ENCODE measurements at regions not wholly inside any gene's neighbourhood (a gene's known extent, or its start where the extent isn't known, plus 50 kb on each side); places are given as distances from the start of the nearest gene placed in this dataset.

DNA sequence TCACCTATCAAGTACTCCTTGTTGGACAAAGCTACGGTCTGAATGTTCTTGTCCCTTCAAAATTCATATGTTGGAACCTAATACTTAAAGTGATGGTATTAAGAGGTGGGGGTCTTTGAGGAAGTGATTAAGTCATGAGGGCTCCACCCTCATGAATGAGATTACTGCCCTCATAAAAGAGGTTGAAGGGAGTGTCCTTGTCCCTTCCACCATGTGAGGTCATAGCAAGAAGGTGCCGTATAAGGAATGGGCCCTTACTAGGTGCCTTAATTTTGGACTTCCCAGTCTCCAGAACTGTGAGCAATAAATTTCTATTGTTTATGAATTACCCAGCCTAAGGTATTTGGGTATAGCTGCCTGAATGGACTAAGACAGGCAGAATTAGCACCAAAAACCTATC is 191.1 kb upstream of the NUDT4 start:
- Histone ChIP-seq H3K4me2 (ENCODE audit: low read depth, low read length) (no peak overlapping the region), H3K14ac (replicated peaks; ENCODE audit: low read depth, low read length) (no peak overlapping the region), H4K8ac (ENCODE audit: low read depth in 2 of 2, low read length in 2 of 2) (no peak overlapping the region), H3K56ac (ENCODE audit: extremely low read depth, insufficient read depth, low read length) (no peak overlapping the region), H3K9me3 (ENCODE audit: control insufficient read depth, insufficient read depth, low read length) (no peaks in the 10 kb centered on the region), H3K4me1 (ENCODE audit: control insufficient read depth, insufficient read depth, low read length) (peaks cover 13% of the 10 kb centered on the region), H2AK5ac (ENCODE audit: low read depth, low read length) (no peak overlapping the region), H3K18ac (ENCODE audit: low read depth, low read length) (no peak overlapping the region), H4K5ac (ENCODE audit: low read depth, low read length) (no peak overlapping the region), H3K79me1 (ENCODE audit: low read depth in 1 of 2, low read length in 2 of 2) (no peaks in the 10 kb centered on the region), H3K27me3 (ENCODE audit: control insufficient read depth, insufficient read depth, low read length) (no peaks in the 10 kb centered on the region), H2BK120ac (ENCODE audit: low read depth, low read length) (no peak overlapping the region), H3K36me3 (ENCODE audit: control insufficient read depth, insufficient read depth, low read length) (no peaks in the 10 kb centered on the region), H3K4me3 (ENCODE audit: insufficient read depth, low read depth, low read length) (no peak overlapping the region), H3K9ac (ENCODE audit: low read depth, low read length) (no peak overlapping the region), H2AK9ac (replicated peaks; ENCODE audit: low read depth, low read length, poor library complexity) (no peak overlapping the region), H2BK5ac (ENCODE audit: low read depth, low read length, poor library complexity, severe bottlenecking) (no peak overlapping the region), H2BK15ac (ENCODE audit: low read depth, low read length) (no peak overlapping the region), H3K27ac (ENCODE audit: insufficient read depth, low read length) (no peak overlapping the region), H3K9me1 (ENCODE audit: insufficient read depth, low read length) (peaks cover 2% of the 10 kb centered on the region; the same call in 1 of the 2 replicates), H3K23ac (ENCODE audit: low read depth, low read length) (no peak overlapping the region), H4K91ac (ENCODE audit: insufficient read depth, low read depth, low read length) (no peak overlapping the region), H2BK20ac (ENCODE audit: low read depth, low read length) (no peak overlapping the region), H3K4ac (ENCODE audit: low read depth, low read length) (no peak overlapping the region), H4K20me1 (ENCODE audit: insufficient read depth, low read length) (no peaks in the 10 kb centered on the region), H2AFZ (replicated peaks; ENCODE audit: low read length, poor library complexity) (no peak overlapping the region)
- ChIA-PET CTCF (interaction anchor here (0.6 kb wide), 1 partner anchor 23 kb away, joined by 4 read pairs; no protein-coding TSS in a partner anchor), POLR2A (ENCODE audit: unreplicated experiment) (no interaction called here)
- in situ Hi-C loops (cut with MboI; ENCODE audit: low sequenced_read_pairs) = no loop called here
- TF ChIP-seq, protein P1, sequence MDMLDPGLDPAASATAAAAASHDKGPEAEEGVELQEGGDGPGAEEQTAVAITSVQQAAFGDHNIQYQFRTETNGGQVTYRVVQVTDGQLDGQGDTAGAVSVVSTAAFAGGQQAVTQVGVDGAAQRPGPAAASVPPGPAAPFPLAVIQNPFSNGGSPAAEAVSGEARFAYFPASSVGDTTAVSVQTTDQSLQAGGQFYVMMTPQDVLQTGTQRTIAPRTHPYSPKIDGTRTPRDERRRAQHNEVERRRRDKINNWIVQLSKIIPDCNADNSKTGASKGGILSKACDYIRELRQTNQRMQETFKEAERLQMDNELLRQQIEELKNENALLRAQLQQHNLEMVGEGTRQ (IDR thresholded peaks at IDR 0.05; ENCODE audit: low read depth, low read length) = no peak
- no peak for TF ChIP-seq BHLHE40 (IDR thresholded peaks at IDR 0.05; ENCODE audit: low read depth, low read length)
- no peak for TF ChIP-seq POLR2A (IDR thresholded peaks at IDR 0.05; ENCODE audit: low read depth, low read length)
- TF ChIP-seq RAD21 (IDR thresholded peaks at IDR 0.05; ENCODE audit: low read length) = no peak
- no peak for TF ChIP-seq MXI1 (IDR thresholded peaks at IDR 0.05; ENCODE audit: borderline replicate concordance, low read depth, low read length)
- dilution Hi-C loops (cut with HindIII; ENCODE audit: low sequenced_read_pairs, unreplicated experiment) = no loop called here
- BruUV-seq (replicated peaks) = no TSS peak
- ATAC-seq (ENCODE audit: low read depth) (no peak), DNase-seq (no peak)
- intact Hi-C loops (cut with micrococcal nuclease) = no loop called here
- whole genome bisulfite sequencing, 2 experiments (ENCODE audit: extremely low coverage in 2 of 2, insufficient read length in 1 of 2) = no CpG with 5 or more reads among the region's 2 CpGs

All from IMR-90 (cell line).